ENCODE measurements at regions not wholly inside any gene's neighbourhood (a gene's known extent, or its start where the extent isn't known, plus 50 kb on each side); places are given as distances from the start of the nearest gene placed in this dataset.

- TF ChIP-seq REST (IDR thresholded peaks at IDR 0.05; ENCODE audit: low read depth, low read length): no peak
- TF ChIP-seq GABPA (IDR thresholded peaks at IDR 0.05; ENCODE audit: low read depth): no peak
- TF ChIP-seq CTCF (IDR thresholded peaks at IDR 0.05): no peak
- no peak for TF ChIP-seq SMC3 (IDR thresholded peaks at IDR 0.05; ENCODE audit: low read depth, low read length)
- TF ChIP-seq TCF12 (IDR thresholded peaks at IDR 0.05): no peak
- TF ChIP-seq JUND (IDR thresholded peaks at IDR 0.05): no peak
These were observed 173.0 kb upstream of the ALKAL2 start for GRCh38 chr2:460861-461260.
